ENCODE measurements at regions not wholly inside any gene's neighbourhood (a gene's known extent, or its start where the extent isn't known, plus 50 kb on each side); places are given as distances from the start of the nearest gene placed in this dataset.

GRCh38 chr10:128994598-128995143, 472.4 kb upstream of the MGMT start:
- no peak for DNase-seq

DNA sequence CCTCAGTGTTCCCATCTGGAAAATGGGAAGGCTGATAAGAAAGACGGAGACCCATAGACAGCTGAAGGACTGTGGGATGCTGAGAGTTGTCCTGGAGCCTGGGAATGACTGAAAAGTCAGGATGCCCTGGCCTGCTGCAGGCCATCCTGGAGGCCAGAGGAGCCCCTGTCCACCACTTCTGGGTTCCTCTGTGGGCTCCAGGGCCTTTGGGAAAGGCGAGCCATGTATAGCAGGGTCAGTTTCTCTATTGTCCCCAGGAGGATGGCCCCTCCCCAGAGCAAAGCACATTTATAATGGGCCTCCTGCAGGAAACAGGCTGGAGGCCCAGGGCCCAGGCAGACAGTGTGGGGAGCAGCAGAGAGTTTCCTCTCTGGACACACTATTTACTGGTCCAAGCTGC, 471.4 kb upstream of the MGMT start:
- DNase-seq, result no peak

GRCh38 chr10:128996092-128996491, 470.9 kb upstream of the MGMT start:
- DNase-seq, result no peak

DNA sequence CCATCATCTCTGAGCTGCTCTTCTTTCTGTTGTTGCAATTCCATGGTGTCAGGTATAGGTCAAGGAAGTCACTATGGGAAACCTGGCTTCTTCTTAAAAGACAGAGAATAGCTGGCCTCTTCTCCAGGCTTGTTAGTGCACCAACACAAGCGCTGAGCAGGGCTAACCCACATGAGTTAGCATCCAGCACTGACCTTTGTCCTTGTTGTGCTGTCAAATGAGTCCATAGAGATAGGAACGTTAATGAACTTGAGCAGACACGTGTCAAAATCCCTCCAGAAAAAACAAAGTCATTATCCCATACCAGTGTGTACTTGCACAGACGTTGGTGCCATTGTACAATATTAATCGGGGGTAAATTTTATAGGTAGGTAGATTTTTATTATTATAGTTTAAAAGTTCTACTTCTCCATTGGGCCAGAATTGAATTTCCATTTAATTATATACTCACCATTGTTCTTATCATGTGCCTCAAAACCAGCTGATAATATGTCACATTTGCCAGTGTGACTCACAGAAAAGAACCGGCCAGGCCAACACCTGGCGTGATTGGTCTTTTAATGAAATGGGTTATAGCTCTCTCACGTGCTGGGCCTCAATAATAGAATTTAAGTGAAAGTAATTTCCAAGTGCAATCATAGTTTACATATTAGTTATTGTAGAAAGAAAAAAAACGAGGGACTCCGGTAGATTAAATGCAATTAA, 468.8 kb upstream of the MGMT start:
- no peak for DNase-seq

DNA sequence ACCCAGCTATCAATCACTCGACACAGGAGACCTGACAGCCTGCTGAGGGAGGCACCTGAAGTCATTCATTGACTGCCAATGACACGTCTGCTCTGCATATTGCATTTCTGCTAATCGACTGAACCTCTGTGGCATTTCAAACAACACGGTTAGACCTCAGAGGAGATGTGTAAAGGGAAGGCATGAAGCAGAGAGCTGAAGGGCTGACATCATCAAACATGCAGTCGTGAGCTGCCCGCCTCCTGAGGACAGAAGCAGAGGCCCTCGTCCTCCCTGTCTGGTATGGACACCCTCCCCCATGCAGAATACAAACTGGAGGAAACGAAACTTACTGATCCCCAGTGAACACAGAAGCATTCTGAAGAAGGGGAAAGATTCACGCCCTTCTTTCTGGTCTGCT, 462.6 kb upstream of the MGMT start:
- DNase-seq, result no peak

DNA sequence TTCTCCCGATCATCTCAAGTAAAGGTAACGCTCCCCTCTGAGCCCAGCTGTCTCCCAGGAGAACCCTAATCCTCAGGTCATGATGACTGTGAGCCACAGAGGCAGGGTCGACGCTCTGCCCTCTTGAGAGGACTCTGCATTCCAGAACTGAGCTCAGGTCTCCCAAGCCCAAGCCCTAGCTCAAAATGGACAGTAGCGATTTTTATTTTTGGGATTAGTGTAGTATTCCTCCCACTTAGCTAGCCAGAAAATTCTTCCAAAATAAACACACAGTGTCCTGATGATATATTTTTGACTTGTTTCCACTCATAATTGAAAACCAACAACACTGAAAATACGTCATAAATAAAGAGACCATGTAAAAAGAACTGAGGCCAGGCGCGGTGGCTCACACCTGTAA, 462.0 kb upstream of the MGMT start:
- no peak for DNase-seq

DNA sequence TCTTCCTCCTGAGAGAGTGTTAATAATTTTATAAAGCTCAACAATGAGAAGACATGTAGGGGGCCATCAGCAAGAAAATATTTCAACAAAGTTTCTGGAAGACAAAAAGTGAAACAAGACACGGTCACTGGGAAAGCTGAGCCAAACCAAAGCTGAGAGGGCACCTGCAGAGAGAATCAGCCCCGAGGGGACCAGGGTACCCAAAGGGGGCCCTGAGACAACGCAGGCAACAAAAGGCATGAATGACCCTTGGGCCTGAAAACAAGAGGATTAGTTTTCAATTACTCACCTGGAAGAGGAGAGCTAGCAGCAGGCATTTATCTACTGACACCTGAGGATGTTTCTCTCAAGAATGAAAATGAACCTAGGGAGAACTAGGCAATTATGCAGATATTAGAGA, 461.2 kb upstream of the MGMT start:
- DNase-seq, result no peak

DNA sequence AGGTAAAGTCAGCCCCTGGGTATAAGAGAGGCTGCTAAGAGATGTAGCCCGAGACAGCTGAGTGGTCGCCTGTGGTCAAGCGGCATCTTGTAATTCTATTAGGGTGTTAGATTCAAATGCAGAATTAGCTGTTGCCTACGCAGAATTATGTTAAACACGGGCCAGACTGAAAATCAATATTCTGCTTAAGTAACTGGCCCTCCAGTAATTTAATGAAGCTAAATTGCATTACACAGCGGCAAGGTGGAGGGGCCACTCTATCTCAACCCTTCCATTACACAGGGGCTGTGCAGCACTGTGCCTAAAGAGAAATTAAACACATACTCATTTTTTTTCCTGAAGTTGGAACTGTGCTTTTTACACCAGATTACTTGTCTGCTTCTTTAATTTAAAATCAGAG, 448.5 kb upstream of the MGMT start:
- no peak for DNase-seq

GRCh38 chr10:129020651-129021330, 446.2 kb upstream of the MGMT start:
- no peak for DNase-seq

DNA sequence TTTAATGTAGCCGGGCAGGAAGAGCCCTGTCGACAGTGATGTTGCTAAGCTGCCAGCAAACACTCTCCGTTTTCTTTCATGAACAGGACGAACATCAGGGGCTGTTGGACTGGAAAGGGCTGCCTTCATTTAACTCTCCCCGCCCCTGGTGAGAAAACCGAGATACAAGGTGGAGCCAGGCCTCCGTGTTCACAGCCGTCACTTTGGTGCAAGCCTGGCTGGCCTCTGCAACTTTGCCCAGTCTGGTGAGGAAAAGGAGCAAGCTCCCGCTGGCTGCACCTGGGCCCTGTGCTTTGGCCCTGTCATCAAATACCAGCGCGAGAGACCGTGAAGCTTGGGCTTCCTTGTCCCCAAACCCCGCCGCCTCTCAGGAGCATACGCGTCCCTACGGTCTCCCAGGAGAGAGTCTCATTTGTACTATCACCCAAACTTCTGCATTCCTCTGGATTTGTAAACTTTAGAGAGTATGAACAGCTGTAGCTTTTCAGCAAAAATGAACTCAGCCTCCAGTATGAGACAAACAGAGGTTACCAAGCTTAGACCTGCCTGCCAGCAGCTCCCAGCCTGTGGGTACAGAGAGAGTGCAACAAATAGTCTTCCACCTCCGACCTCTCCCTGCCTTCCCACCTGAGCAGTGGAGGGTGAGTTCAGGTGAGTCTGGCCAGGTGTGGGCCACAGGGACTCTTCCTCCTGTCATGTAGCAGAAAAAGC, 445.3 kb upstream of the MGMT start:
- no peak for DNase-seq

DNA sequence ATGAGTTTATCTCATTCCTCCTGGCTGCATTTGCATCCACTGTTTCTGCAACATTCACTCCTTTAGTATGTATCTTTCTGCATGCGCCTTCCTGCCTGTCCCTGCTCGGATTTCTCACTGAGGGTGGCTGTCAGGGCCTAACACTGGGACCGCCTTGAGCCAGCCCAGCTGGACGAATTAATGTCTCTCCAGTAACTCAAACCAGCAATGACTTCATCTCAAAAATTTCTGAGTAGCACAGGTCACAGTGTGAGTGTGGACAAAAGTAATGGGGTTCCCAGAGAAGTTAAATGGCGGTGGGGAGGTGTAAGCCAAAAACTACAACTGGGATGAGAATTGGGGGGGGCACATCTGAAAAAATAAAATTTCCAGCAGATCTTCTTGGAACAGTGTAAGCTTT, 444.0 kb upstream of the MGMT start:
- peak; percentile 12 for DNase-seq

DNA sequence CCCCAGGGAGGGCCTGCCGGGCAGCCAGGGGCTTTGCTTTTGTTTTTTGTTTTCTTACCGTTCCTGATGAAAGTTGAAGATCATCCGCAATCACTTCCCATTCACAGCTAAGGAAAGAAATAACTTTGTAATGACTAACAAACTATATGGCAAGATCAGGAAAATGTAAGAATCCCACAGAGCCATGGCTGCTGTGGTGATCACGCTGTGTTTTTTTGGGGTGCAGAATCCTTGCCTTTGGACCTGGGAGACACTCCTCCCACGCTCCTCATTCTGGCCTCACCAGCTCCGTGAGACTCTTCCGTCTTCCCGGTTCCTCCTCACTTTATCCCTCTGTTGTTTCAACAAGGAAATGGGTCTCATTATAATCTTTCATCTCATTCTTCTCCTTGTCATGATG, 443.0 kb upstream of the MGMT start:
- no peak for DNase-seq

DNA sequence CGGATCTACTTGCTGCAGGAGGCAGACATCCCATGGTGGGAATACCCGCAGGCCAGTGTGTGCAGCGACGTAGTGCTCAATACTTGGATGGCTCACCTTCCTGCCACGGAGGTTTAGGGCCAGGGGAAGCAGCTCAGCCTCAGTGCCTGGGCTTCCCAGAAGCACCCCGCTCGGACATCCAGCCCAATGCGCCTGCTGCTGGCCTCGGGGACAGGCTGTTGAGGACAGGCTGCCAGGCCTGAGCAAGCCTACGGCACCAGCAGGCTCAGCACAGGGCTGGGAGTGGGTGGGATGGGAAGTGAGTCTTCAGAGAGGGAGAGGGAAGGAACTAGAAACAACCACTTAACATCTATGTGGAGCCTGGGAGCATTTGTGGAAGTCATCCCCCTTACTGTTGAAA, 441.3 kb upstream of the MGMT start:
- no peak for DNase-seq

- DNase-seq, result no peak
Observed at GRCh38 chr10:129027906-129028305, 439.1 kb upstream of the MGMT start.

- DNase-seq, result no peak
Observed at GRCh38 chr10:129028451-129028850, 438.6 kb upstream of the MGMT start.

- DNase-seq, result no peak
Observed at GRCh38 chr10:129029051-129029450, 438.0 kb upstream of the MGMT start.

- no peak for DNase-seq
Observed at GRCh38 chr10:129029851-129030602, 437.0 kb upstream of the MGMT start.

- no peak for DNase-seq
Observed at GRCh38 chr10:129030603-129030895, 436.5 kb upstream of the MGMT start.

GRCh38 chr10:129030996-129031843, 435.8 kb upstream of the MGMT start:
- peak; percentile 43 for DNase-seq

GRCh38 chr10:129031844-129032150, 435.2 kb upstream of the MGMT start:
- no peak for DNase-seq

DNA sequence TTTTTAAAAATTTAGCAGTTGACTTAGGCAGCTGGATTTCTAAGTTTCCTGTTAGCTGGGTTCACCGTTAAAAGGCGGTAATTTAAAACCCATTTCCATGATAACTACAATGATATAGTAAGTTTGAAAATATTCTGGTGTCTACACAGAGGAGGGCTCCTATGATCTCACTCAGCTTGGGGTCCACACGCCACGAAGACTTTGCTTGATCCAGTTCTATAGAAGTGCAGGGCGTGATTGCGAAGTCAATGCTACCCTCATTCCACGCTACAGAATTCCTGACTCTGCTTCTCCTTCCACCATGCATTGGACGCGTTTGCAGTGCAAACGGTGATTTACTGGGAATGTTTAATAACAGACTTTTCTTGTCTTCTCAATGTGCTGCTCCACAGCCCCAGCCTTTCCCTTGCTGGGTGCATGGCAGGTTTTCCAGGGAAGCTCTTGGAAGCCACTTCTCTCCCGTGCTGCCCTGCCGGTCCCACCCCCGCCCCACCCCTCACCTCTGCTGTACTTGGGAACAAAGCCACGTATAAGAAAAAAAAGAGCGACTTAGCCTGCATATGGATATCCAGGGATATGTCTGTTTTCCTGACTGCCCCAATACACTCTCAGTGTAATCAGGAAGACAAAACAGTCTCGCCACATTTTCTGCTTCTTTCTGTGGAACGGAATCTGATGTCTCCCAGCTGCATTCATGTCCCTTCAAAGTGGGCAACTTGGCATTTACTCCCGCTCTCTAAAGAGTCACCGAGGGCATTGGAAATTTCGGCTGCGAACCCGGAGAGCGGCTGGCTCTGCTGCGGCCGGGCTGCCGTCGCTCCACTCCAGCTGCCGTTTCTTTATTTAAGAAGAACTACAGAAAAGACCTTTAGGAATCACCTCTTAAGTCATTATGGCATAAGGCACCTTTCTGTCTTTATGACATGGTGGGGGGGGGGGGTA, 434.4 kb upstream of the MGMT start:
- DNase-seq, result no peak
